GM13977 (cell line): ENCODE measurements at regions not wholly inside any gene's neighbourhood (a gene's known extent, or its start where the extent isn't known, plus 50 kb on each side); places are given as distances from the start of the nearest gene placed in this dataset.

Experiments used
- DNase-seq: peaks from one replicate; pipeline ENCODE4 v3.0.0; 2012; ENCODE audit warnings: low spot score
- CTCF ChIP-seq: IDR thresholded peaks from 2 replicates; pipeline ENCODE4 v1.5.1; 2012; ENCODE audit warnings: mild to moderate bottlenecking, control low read depth; ENCODE audit not compliant: insufficient read depth; ENCODE audit errors: extremely low read depth, missing control alignments
- in situ Hi-C: fragments of 300-500 bp; cut with MboI; formaldehyde crosslinking; loops from one replicate; pipeline ENCODE4 v1.12.0; 2022; ENCODE audit warnings: low sequenced_read_pairs, low pct_unique_long_range_greater_than_20kb, mixed read lengths, inconsistent platforms; ENCODE audit not compliant: unreplicated experiment

DNA sequence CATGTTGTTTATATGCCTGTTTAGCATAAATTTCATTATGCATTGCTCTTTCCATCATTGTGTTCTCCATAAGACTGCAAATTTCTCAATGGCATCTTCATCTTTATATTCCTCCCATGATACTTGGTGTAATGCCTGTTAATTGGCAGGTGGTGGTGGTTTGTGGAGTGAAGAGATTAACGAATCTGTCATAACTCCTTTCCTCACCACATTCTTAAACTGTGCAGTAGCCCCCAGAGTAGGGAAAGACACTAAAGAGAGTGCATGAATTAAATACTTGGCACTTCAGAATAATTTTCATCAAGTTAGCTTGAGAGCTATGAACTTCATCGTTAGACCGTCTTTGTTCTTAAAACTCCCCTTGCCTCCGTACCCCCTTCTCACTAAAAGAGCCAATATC is 329.7 kb downstream of the HS3ST3B1 start:
- DNase-seq = no peak
- in situ Hi-C loops = no loop called here
- TF ChIP-seq CTCF = no peak

DNA sequence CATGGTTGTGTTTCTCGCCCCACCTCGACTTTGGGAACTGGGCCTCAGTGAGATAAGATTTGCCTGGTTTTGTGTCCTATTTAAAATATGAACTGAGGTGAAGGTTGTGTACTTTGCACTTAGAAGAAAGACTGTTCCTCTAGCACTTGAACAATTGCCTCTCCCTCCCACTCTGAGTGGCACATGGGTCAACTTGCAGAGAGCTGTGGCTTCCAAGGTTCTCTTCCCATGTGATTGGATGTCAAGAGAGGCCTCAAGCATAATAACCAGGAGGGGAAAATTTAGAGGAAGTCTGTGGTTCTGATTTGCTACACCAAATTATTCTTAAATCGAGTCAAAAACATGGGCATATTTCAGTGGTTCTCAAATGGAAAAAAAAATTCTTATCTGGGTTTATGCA is 329.2 kb downstream of the HS3ST3B1 start:
- in situ Hi-C loops = no loop called here
- DNase-seq = no peak
- TF ChIP-seq CTCF = no peak

GRCh38 chr17:14622615-14623101 is 321.8 kb downstream of the HS3ST3B1 start:
- DNase-seq = no peak
- in situ Hi-C loops = no loop called here
- TF ChIP-seq CTCF = no peak

DNA sequence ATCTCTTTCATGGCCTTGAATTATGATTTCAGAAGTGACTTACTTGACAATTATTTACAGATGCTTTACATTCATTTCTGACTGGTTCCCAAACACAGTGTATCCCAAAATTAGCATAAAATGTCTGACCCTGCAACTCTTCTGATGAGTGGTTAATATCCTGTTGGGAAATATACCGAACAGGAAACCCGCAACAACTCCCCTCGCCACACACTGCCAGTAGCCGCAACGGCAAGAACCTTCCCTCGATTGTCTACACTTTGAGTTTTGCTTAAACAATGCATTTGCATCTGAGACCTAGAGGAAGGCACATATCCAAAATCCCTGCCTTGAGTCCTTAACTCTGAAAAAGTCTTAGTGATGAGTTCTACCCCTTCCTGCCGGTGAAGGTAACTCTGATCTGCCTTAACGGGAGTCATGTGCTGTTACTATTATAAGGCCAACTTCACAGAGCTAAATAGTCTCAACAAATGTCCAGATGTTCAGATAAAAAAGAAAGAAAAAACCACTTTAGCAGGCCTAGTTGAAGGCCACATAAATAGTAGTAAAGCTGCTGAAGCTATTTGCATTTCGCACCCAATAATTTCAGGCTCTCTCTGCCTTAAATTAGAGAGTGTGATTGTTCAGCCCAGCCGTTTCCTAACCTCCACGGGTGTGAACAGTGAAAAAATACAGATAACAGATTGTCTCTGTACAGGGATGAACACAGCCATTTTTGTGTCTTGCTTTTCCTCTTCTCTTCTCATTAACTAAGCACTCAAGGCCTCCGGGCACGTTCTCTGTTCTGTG is 321.1 kb downstream of the HS3ST3B1 start:
- DNase-seq = no peak
- in situ Hi-C loops = no loop called here
- no peak for TF ChIP-seq CTCF

- in situ Hi-C loops = no loop called here
- TF ChIP-seq CTCF = no peak
- no peak for DNase-seq
These were observed 318.9 kb downstream of the HS3ST3B1 start for GRCh38 chr17:14619821-14620220.

DNA sequence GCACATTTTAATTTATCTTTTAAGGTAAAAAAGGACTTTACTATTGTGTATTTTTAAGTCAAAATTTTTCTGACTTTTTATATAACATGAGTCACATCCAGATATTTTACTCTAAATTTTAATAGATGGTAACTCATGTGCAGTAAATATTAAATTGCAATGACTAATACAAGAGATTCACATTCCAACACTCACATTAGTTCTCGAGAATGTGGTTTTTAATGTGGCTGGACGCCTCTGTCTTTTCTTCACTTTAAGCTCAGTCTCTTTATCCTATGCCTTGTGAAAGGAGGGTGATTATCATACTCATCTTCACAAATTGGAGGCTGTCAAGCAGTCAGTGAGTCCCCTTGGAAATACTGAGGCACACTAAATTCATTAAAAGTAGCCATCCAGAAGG is 315.6 kb downstream of the HS3ST3B1 start:
- no peak for TF ChIP-seq CTCF
- DNase-seq = no peak
- in situ Hi-C loops = no loop called here
